OCI-LY7 (cell line): ENCODE measurements at regions not wholly inside any gene's neighbourhood (a gene's known extent, or its start where the extent isn't known, plus 50 kb on each side); places are given as distances from the start of the nearest gene placed in this dataset.

Experiments used
- BruUV-seq: library from RNA; stranded (reverse); fragments of 400-500 nt; replicated peaks from 2 replicates; lab custom pipeline; 2021; lab: Mats Ljungman, UMichigan
- CTCF ChIA-PET: fragments of 300-600 bp; sonication (Branson Sonifier 250); formaldehyde crosslinking; loops from one replicate; lab custom pipeline; 2022; ENCODE audit warnings: antibody characterized with exemption; ENCODE audit not compliant: unreplicated experiment; lab: Charles Lee
- POLR2A ChIA-PET: fragments of 300-600 bp; sonication (Branson Sonifier 250); formaldehyde crosslinking; loops from one replicate; lab custom pipeline; 2022; ENCODE audit warnings: antibody characterized with exemption; lab: Charles Lee
- DNase-seq: peaks from one replicate; pipeline ENCODE4 v3.0.0-alpha.2; 2015; ENCODE audit warnings: low spot score
- H2AFZ ChIP-seq: fragments of 200-600 bp; sonication (generic), shearing (Covaris generic); 2 replicates; pipeline ENCODE4 v1.6.1; 2014; ENCODE audit warnings: mild to moderate bottlenecking, antibody characterized with exemption, low read length, moderate library complexity
- H3K27ac ChIP-seq: fragments of 200-600 bp; sonication (generic); 2 replicates; pipeline ENCODE4 v1.5.1; 2014; ENCODE audit warnings: mixed run types, low read depth, mild to moderate bottlenecking, moderate library complexity, low read length, inconsistent platforms; ENCODE audit not compliant: poor library complexity, severe bottlenecking
- H3K36me3 ChIP-seq: fragments of 200-600 bp; sonication (generic); 2 replicates; pipeline ENCODE4 v1.6.1; 2014; ENCODE audit warnings: mild to moderate bottlenecking, antibody characterized with exemption, low read length, moderate library complexity, mixed read lengths; ENCODE audit not compliant: insufficient read depth
- H3K4me1 ChIP-seq: fragments of 200-600 bp; sonication (generic); 2 replicates; pipeline ENCODE4 v1.5.1; 2014; ENCODE audit warnings: mild to moderate bottlenecking, low read length; ENCODE audit not compliant: insufficient read depth, poor library complexity, severe bottlenecking
- H3K4me2 ChIP-seq: fragments of 200-600 bp; sonication (generic); 2 replicates; pipeline ENCODE4 v1.6.1; 2014; ENCODE audit warnings: mild to moderate bottlenecking, low read length
- H3K4me3 ChIP-seq: fragments of 200-600 bp; sonication (generic); 2 replicates; pipeline ENCODE4 v1.5.1; 2014; ENCODE audit warnings: mild to moderate bottlenecking, low read depth, low read length; ENCODE audit not compliant: poor library complexity, severe bottlenecking
- H3K79me2 ChIP-seq: fragments of 200-600 bp; sonication (generic); 2 replicates; pipeline ENCODE4 v1.6.1; 2016; ENCODE audit warnings: low read depth, mild to moderate bottlenecking, low read length, moderate library complexity, mixed read lengths; ENCODE audit not compliant: insufficient read depth
- H3K9me2 ChIP-seq: fragments of 200-600 bp; sonication (generic); 2 replicates; pipeline ENCODE4 v1.6.1; 2016; ENCODE audit warnings: mild to moderate bottlenecking, low read length, mixed read lengths; ENCODE audit not compliant: insufficient read depth
- H3K9me3 ChIP-seq: fragments of 200-600 bp; sonication (generic); 2 replicates; pipeline ENCODE4 v1.6.1; 2014; ENCODE audit warnings: mild to moderate bottlenecking, mixed run types, low read length, mixed read lengths
- H4K20me1 ChIP-seq: fragments of 200-600 bp; sonication (generic); 2 replicates; pipeline ENCODE4 v1.6.1; 2014; ENCODE audit warnings: mild to moderate bottlenecking, antibody characterized with exemption, low read length, moderate library complexity, mixed read lengths; ENCODE audit not compliant: insufficient read depth
- CTCF ChIP-seq: fragments of 200-600 bp; sonication (generic); conservative IDR thresholded peaks from 2 replicates; pipeline ENCODE4 v1.5.1; 2014; ENCODE audit warnings: mild to moderate bottlenecking, antibody characterized with exemption, low read length, moderate library complexity, mixed read lengths
- EZH2phosphoT487 ChIP-seq: fragments of 200-600 bp; sonication (generic); IDR thresholded peaks from 2 replicates; pipeline ENCODE4 v1.6.1; 2018; ENCODE audit warnings: low read depth, borderline replicate concordance, mild to moderate bottlenecking, mixed run types, antibody characterized with exemption, low read length, moderate library complexity, mixed read lengths
- intact Hi-C: fragments of 100-400 bp; cut with micrococcal nuclease; formaldehyde crosslinking; loops from one replicate; pipeline ENCODE4 v1.10.0; 2022; ENCODE audit not compliant: unreplicated experiment

- Histone ChIP-seq H3K27ac (no peak overlapping the region), H3K79me2 (no peaks in the 10 kb centered on the region), H3K4me3 (no peak overlapping the region), H4K20me1 (no peaks in the 10 kb centered on the region), H3K36me3 (no peaks in the 10 kb centered on the region), H3K4me1 (no peaks in the 10 kb centered on the region), H3K9me2 (no peaks in the 10 kb centered on the region), H3K4me2 (no peak overlapping the region), H2AFZ (no peak overlapping the region), H3K9me3 (no peaks in the 10 kb centered on the region)
- ChIA-PET POLR2A (no interaction called here), CTCF (no interaction called here)
- TF ChIP-seq EZH2phosphoT487: no peak
- no peak for TF ChIP-seq CTCF
- intact Hi-C loops: no loop called here
- BruUV-seq: no TSS peak
- DNase-seq: no peak
Measured at GRCh38 chr3:13954266-13954665, 74.4 kb upstream of the WNT7A start.

GRCh38 chr3:13951184-13951583 lies 71.3 kb upstream of the WNT7A start:
- TF ChIP-seq EZH2phosphoT487 (no peak), CTCF (no peak)
- no peak overlapping the region for H3K4me2 ChIP-seq
- no peak overlapping the region for H3K27ac ChIP-seq
- no peak for DNase-seq
- no peak overlapping the region for H3K4me3 ChIP-seq
- ChIA-PET CTCF (no interaction called here), POLR2A (no interaction called here)
- H3K4me1 ChIP-seq: no peaks in the 10 kb centered on the region
- no peaks in the 10 kb centered on the region for H3K79me2 ChIP-seq
- no peaks in the 10 kb centered on the region for H3K36me3 ChIP-seq
- H2AFZ ChIP-seq: no peak overlapping the region
- no peaks in the 10 kb centered on the region for H3K9me2 ChIP-seq
- no TSS peak for BruUV-seq
- intact Hi-C loops: no loop called here
- no peaks in the 10 kb centered on the region for H3K9me3 ChIP-seq
- H4K20me1 ChIP-seq: no peaks in the 10 kb centered on the region

- no peak overlapping the region for H3K4me2 ChIP-seq
- no TSS peak for BruUV-seq
- TF ChIP-seq EZH2phosphoT487: no peak
- no peak for TF ChIP-seq CTCF
- DNase-seq: no peak
- H3K4me1 ChIP-seq: no peaks in the 10 kb centered on the region
- CTCF ChIA-PET: no interaction called here
- H3K9me2 ChIP-seq: no peaks in the 10 kb centered on the region
- H3K36me3 ChIP-seq: no peaks in the 10 kb centered on the region
- no peaks in the 10 kb centered on the region for H3K79me2 ChIP-seq
- no peak overlapping the region for H3K27ac ChIP-seq
- POLR2A ChIA-PET: no interaction called here
- no peak overlapping the region for H2AFZ ChIP-seq
- no peaks in the 10 kb centered on the region for H4K20me1 ChIP-seq
- intact Hi-C loops: no loop called here
- no peak overlapping the region for H3K4me3 ChIP-seq
- H3K9me3 ChIP-seq: no peaks in the 10 kb centered on the region
Measured at GRCh38 chr3:13950042-13950441, 70.2 kb upstream of the WNT7A start.
